Osteocyte (in vitro differentiated cells): ENCODE measurements at regions not wholly inside any gene's neighbourhood (a gene's known extent, or its start where the extent isn't known, plus 50 kb on each side); places are given as distances from the start of the nearest gene placed in this dataset.

ENCODE experiments used
- DNase-seq: peaks from one replicate; pipeline ENCODE4 v3.0.0; 2021; ENCODE audit warnings: mixed read lengths; ENCODE audit not compliant: unreplicated experiment; ENCODE audit errors: extremely low spot score
- H3K27ac Mint-ChIP-seq: one replicate; pipeline ENCODE4 v1.8.0; 2021; ENCODE audit warnings: mild to moderate bottlenecking, mixed read lengths; ENCODE audit not compliant: unreplicated experiment
- H3K27me3 Mint-ChIP-seq: one replicate; pipeline ENCODE4 v1.8.0; 2021; ENCODE audit warnings: mixed read lengths; ENCODE audit not compliant: unreplicated experiment
- H3K36me3 Mint-ChIP-seq: one replicate; pipeline ENCODE4 v1.8.0; 2021; ENCODE audit warnings: mixed read lengths; ENCODE audit not compliant: unreplicated experiment
- H3K4me1 Mint-ChIP-seq: one replicate; pipeline ENCODE4 v1.8.0; 2021; ENCODE audit warnings: mixed read lengths; ENCODE audit not compliant: unreplicated experiment
- H3K4me3 Mint-ChIP-seq: one replicate; pipeline ENCODE4 v1.8.0; 2021; ENCODE audit warnings: mild to moderate bottlenecking, moderate library complexity, mixed read lengths; ENCODE audit not compliant: unreplicated experiment
- H3K9me3 Mint-ChIP-seq: one replicate; pipeline ENCODE4 v1.8.0; 2021; ENCODE audit warnings: mixed read lengths; ENCODE audit not compliant: unreplicated experiment
- TF ChIP-seq, protein P1 (sequence below): fragments of 200-600 bp; sonication (generic); IDR thresholded peaks from 2 replicates; pipeline ENCODE4 v1.5.0; 2021; ENCODE audit warnings: antibody characterized with exemption, mild to moderate bottlenecking, moderate library complexity

- Mint-ChIP-seq H3K4me3 (no peak overlapping the region), H3K36me3 (no peaks in the 10 kb centered on the region), H3K9me3 (no peaks in the 10 kb centered on the region), H3K4me1 (no peaks in the 10 kb centered on the region), H3K27ac (no peak overlapping the region), H3K27me3 (peaks cover 14% of the 10 kb centered on the region)
- no peak for DNase-seq
- TF ChIP-seq, protein P1, sequence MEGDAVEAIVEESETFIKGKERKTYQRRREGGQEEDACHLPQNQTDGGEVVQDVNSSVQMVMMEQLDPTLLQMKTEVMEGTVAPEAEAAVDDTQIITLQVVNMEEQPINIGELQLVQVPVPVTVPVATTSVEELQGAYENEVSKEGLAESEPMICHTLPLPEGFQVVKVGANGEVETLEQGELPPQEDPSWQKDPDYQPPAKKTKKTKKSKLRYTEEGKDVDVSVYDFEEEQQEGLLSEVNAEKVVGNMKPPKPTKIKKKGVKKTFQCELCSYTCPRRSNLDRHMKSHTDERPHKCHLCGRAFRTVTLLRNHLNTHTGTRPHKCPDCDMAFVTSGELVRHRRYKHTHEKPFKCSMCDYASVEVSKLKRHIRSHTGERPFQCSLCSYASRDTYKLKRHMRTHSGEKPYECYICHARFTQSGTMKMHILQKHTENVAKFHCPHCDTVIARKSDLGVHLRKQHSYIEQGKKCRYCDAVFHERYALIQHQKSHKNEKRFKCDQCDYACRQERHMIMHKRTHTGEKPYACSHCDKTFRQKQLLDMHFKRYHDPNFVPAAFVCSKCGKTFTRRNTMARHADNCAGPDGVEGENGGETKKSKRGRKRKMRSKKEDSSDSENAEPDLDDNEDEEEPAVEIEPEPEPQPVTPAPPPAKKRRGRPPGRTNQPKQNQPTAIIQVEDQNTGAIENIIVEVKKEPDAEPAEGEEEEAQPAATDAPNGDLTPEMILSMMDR: peak; percentile 20
Measured at GRCh38 chr18:47595831-47596501, 334.5 kb downstream of the SMAD2 start.

DNA sequence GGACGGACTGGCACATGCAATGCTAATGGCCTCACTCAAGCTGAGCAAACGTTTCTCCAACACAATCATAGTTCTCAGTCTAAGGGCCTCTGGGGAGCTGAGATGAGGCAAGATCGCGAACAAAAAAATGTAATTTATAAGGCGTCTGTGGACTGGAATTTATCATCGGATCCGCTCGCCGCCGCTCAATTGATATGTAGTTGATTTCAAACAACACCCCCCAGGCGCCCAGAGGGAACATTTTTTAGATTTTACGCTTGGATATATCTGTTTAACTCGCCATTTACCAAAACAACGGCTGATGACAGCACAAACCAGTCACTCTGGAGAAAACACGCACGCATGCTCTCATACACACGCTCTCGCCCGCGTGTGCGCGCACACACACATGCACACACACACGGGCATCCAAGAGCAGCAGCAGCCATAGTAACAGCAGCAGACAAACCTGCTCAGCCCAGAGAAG lies 335.8 kb downstream of the SMAD2 start:
- TF ChIP-seq, protein P1: no peak
- Mint-ChIP-seq H3K4me3 (no peak overlapping the region), H3K27ac (no peak overlapping the region), H3K9me3 (no peaks in the 10 kb centered on the region), H3K27me3 (peaks cover 14% of the 10 kb centered on the region), H3K4me1 (no peaks in the 10 kb centered on the region), H3K36me3 (no peaks in the 10 kb centered on the region)
- no peak for DNase-seq

GRCh38 chr18:47593744-47594472 lies 336.6 kb downstream of the SMAD2 start:
- Mint-ChIP-seq H3K9me3 (no peaks in the 10 kb centered on the region), H3K4me3 (no peak overlapping the region), H3K36me3 (no peaks in the 10 kb centered on the region), H3K27ac (no peak overlapping the region), H3K4me1 (no peaks in the 10 kb centered on the region), H3K27me3 (peaks cover 14% of the 10 kb centered on the region)
- TF ChIP-seq, protein P1: no peak
- DNase-seq: no peak

DNA sequence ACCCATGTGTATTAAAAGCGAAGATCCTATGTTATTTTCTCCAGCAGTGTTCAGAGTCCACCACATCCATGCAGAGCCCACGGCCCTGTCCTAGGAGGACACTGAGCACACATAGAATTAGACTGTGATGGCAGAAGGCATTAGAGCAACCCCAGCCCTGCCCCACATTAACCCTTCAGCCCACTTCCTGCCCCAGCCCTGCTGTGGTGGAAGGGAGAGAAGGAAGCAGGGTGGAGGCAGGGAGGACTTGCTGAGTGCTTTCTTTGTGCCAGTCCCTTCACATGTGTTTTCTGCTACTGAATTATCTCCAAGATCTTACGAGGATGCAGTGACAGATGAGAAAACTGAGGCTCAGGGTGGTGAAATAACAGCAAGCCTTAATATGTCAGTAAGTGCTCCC lies 339.0 kb downstream of the SMAD2 start:
- no peaks in the 10 kb centered on the region for H3K4me1 Mint-ChIP-seq
- H3K27me3 Mint-ChIP-seq: peaks cover 12% of the 10 kb centered on the region
- H3K27ac Mint-ChIP-seq: no peak overlapping the region
- H3K4me3 Mint-ChIP-seq: no peak overlapping the region
- H3K36me3 Mint-ChIP-seq: no peaks in the 10 kb centered on the region
- H3K9me3 Mint-ChIP-seq: no peaks in the 10 kb centered on the region
- no peak for DNase-seq
- TF ChIP-seq, protein P1: no peak

- Mint-ChIP-seq H3K4me1 (no peaks in the 10 kb centered on the region), H3K4me3 (no peak overlapping the region), H3K27me3 (peaks cover 6% of the 10 kb centered on the region), H3K9me3 (no peaks in the 10 kb centered on the region), H3K27ac (no peak overlapping the region), H3K36me3 (no peaks in the 10 kb centered on the region)
- TF ChIP-seq, protein P1: no peak
- DNase-seq: no peak
Measured at GRCh38 chr18:47587587-47587986, 336.1 kb upstream of the SKOR2 start.
